A673 (cell line): ENCODE measurements at regions not wholly inside any gene's neighbourhood (a gene's known extent, or its start where the extent isn't known, plus 50 kb on each side); places are given as distances from the start of the nearest gene placed in this dataset.
"Not testable (repeated sequence)": the region's sequence is repeated elsewhere in the genome, so short reads cannot be mapped to it uniquely, and the experiment has no call there.

Experiments used
- BruUV-seq: library from RNA; stranded (reverse); fragments of 400-500 nt; replicated peaks from 2 replicates; lab custom pipeline; 2021; lab: Mats Ljungman, UMichigan
- CTCF ChIA-PET: fragments of 300-600 bp; sonication (Branson Sonifier 250); formaldehyde crosslinking; loops from one replicate; lab custom pipeline; 2022; ENCODE audit warnings: antibody characterized with exemption; lab: Charles Lee
- POLR2A ChIA-PET: fragments of 300-600 bp; sonication (Branson Sonifier 250); formaldehyde crosslinking; loops from one replicate; lab custom pipeline; 2022; ENCODE audit warnings: antibody characterized with exemption; ENCODE audit not compliant: low non-redundant PET; lab: Charles Lee
- DNase-seq: peaks from one replicate; pipeline ENCODE4 v3.0.0-alpha.2; 2015; ENCODE audit warnings: low spot score
- H3K27ac ChIP-seq: fragments of 200-600 bp; sonication (generic); 2 replicates; pipeline ENCODE4 v1.5.1; 2016; ENCODE audit warnings: mixed run types, low read depth, mild to moderate bottlenecking, mixed read lengths, antibody characterized with exemption, low read length; ENCODE audit not compliant: poor library complexity, severe bottlenecking
- H3K27me3 ChIP-seq: fragments of 200-600 bp; sonication (generic); replicated peaks from 2 replicates; pipeline ENCODE4 v1.6.1; 2017; ENCODE audit warnings: mixed run types, low read depth, mild to moderate bottlenecking, mixed read lengths, antibody characterized with exemption, low read length; ENCODE audit not compliant: insufficient read depth, poor library complexity
- H3K36me3 ChIP-seq: fragments of 200-600 bp; sonication (generic); 2 replicates; pipeline ENCODE4 v1.6.1; 2016; ENCODE audit warnings: mixed run types, mild to moderate bottlenecking, mixed read lengths, antibody characterized with exemption, low read length; ENCODE audit not compliant: insufficient read depth, poor library complexity, severe bottlenecking
- H3K4me1 ChIP-seq: fragments of 200-600 bp; sonication (generic); 2 replicates; pipeline ENCODE4 v1.6.1; 2017; ENCODE audit warnings: mixed run types, mild to moderate bottlenecking, mixed read lengths, antibody characterized with exemption, low read length; ENCODE audit not compliant: insufficient read depth, poor library complexity, severe bottlenecking
- H3K4me3 ChIP-seq: fragments of 200-600 bp; sonication (generic); 2 replicates; pipeline ENCODE4 v1.5.1; 2016; ENCODE audit warnings: low read depth, mixed run types, mild to moderate bottlenecking, mixed read lengths, low read length; ENCODE audit not compliant: poor library complexity, severe bottlenecking
- H3K9me3 ChIP-seq: fragments of 200-600 bp; sonication (generic); 2 replicates; pipeline ENCODE4 v1.6.1; 2016; ENCODE audit warnings: mixed run types, low read depth, mild to moderate bottlenecking, mixed read lengths, antibody characterized with exemption, low read length; ENCODE audit not compliant: poor library complexity, severe bottlenecking
- intact Hi-C: fragments of 100-400 bp; cut with micrococcal nuclease; formaldehyde crosslinking; loops from one replicate; pipeline ENCODE4 v1.10.0; 2022; ENCODE audit not compliant: unreplicated experiment

DNA sequence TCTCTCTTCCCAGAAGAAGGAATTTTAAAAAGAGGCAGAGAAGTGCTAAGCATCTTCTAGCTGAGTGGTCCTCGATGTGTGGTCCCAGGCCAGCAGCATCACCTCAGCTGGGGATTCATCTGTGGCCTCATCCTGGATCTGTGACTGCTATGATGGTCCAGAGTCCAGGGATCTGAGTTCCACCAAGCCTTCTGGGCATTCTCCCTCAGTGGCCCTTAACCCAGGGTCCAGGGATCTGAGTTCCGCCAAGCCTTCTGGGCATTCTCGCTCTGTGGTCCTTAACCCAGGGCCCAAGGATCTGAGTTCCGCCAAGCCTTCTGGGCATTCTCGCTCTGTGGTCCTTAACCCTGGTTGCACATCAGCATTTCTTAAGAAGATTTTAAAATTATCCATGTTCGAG is 731.0 kb upstream of the TPTE start:
- POLR2A ChIA-PET, H3K4me1 ChIP-seq, H3K4me3 ChIP-seq, H3K36me3 ChIP-seq, H3K27me3 ChIP-seq, CTCF ChIA-PET, DNase-seq, BruUV-seq, intact Hi-C loops, H3K27ac ChIP-seq: not testable (repeated sequence)
- peaks cover 72% of the 10 kb centered on the region for H3K9me3 ChIP-seq

DNA sequence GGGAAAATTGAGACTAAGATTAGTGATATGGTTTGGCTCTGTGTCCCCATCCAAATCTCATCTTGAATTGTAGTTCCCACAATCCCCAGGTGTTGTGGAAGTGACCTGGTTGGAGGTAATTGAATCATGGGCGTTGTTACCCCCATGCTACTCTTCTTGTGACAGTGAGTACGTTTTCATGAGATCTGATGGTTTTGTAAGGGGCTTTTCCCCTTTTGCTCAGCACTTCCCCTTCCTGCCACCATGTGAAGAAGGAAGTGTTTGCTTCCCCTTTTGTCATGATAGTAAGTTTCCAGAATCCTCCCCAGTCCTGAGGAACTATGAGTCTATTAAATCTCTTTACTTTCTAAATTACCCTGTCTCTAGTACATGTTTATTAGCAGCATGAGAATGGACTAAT is 729.9 kb upstream of the TPTE start:
- DNase-seq, H3K36me3 ChIP-seq, POLR2A ChIA-PET, H3K27ac ChIP-seq, H3K27me3 ChIP-seq, H3K4me1 ChIP-seq, BruUV-seq, intact Hi-C loops, CTCF ChIA-PET, H3K4me3 ChIP-seq: not testable (repeated sequence)
- H3K9me3 ChIP-seq = peaks cover 74% of the 10 kb centered on the region

DNA sequence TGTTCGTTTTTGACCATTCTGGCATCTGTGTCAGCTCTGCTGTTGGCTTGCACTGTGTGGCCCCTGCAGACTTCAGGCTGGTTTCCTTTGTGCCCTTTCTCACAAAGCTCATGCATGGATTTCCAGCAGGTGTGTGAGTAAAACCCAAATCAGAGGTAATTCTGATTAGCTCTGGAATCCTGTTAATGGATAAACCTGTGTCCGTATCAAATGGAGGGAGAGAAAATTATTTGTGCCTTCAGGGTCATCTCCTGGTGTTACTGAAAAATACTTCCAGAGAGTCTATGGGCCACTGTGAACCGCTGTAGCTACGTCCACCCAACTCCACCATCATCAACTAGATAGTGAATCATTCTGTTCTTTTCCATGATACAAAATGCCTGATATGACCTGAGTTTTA is 726.1 kb upstream of the TPTE start:
- H3K36me3 ChIP-seq, POLR2A ChIA-PET, H3K27me3 ChIP-seq, CTCF ChIA-PET, BruUV-seq, intact Hi-C loops, H3K4me1 ChIP-seq, DNase-seq, H3K4me3 ChIP-seq, H3K27ac ChIP-seq: not testable (repeated sequence)
- peaks cover 42% of the 10 kb centered on the region for H3K9me3 ChIP-seq

DNA sequence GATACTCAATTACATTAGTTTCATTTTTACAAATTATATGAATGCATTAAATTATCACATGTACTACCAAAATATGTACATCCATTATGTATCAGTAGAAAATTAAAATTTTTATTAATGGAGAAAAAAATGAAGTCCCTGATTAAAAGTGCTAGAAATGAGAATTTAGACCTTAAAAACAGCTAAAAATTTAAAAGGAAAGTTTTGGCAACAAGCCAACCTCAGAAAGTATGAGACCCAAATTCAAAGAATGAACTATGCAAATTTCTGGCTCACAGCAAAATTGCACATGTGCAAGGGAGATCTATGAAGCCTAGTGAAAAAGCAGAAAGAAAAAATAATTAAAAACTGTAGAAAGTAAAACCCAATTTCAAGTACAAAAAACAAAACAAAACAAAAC is 725.1 kb upstream of the TPTE start:
- POLR2A ChIA-PET, BruUV-seq, H3K4me3 ChIP-seq, intact Hi-C loops, H3K27ac ChIP-seq, DNase-seq, H3K27me3 ChIP-seq, H3K4me1 ChIP-seq, H3K36me3 ChIP-seq, CTCF ChIA-PET: not testable (repeated sequence)
- H3K9me3 ChIP-seq = peaks cover 32% of the 10 kb centered on the region

DNA sequence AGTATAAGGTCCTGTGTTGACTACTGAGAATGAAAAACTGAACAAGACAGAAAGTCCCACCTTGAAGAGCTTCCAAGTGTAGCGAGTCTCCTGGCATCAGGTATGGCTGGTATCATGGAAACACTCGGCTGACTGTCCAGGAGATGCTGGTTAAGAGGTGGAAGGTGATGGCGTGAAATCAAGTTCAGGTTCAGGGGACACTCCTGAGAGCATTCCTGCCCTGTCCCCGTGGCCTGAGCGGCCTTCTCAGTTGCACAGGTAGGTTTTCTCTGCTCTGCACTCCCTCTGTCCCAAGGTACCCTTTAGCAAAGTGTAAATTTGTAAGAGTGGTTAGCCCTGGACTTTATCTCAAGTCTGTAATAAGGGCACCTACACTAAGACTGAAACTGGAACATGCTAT is 713.7 kb upstream of the TPTE start:
- H3K9me3 ChIP-seq, H3K27me3 ChIP-seq, BruUV-seq, POLR2A ChIA-PET, H3K4me1 ChIP-seq, H3K27ac ChIP-seq, intact Hi-C loops, H3K4me3 ChIP-seq, DNase-seq, H3K36me3 ChIP-seq, CTCF ChIA-PET: not testable (repeated sequence)

DNA sequence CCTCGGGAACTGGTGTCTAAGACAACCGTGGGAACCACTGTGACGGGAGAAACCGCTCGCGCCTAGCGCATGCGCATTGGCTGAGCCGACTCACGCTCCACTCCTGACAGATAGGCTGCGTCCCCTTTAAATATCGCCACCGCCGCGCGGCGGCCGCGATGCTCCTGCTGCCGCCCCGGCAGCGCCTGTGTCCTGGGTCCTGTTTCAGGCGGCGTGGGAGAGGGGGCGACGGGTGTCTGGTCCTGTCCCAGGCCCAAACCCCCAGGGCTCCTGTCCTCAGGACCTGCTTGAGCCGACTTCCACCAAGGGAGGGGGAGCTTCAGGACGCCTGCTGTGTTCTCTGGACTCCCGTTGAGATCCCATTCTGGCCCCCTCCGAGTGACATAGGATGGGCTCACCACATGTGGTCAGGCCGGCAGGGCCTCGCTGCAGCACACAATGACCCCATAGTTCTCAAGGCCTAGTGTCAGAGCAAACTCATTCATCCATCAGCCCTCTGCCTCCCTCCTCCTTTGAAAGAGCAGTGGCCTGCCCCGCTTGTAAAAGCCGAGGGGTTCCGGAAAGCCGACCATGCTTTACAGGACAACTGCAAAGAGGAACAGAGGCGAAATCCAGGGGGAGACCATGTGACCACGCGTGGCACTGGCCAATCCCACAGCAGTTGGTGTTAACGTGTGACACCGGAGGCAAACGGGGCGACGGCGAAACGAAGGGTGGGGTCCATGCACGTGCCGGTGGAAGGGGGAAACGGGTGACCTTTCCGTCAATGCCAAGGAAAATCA is 710.0 kb upstream of the TPTE start:
- H3K27ac ChIP-seq, POLR2A ChIA-PET, H3K4me3 ChIP-seq, H3K36me3 ChIP-seq, H3K9me3 ChIP-seq, CTCF ChIA-PET, H3K27me3 ChIP-seq, H3K4me1 ChIP-seq, DNase-seq, BruUV-seq, intact Hi-C loops: not testable (repeated sequence)

DNA sequence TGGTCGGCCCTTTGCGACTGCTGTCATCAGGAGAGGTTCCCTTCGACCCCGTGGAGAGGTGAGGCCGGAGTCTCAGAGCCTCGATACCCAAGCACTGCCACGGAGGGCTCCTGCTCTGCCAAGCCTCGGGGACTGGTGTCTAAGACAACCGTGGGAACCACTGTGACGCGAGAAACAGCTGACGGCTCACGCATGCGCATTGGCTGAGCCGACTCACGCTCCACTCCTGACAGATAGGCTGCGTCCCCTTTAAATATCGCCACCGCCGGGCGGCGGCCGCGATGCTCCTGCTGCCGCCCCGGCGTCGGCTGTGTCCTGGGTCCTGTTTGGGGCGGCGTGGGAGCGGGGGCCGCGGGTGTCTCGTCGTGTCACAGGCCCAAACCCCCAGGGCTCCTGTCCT is 708.9 kb upstream of the TPTE start:
- H3K9me3 ChIP-seq, H3K27ac ChIP-seq, H3K4me3 ChIP-seq, H3K36me3 ChIP-seq, CTCF ChIA-PET, BruUV-seq, H3K27me3 ChIP-seq, intact Hi-C loops, H3K4me1 ChIP-seq, DNase-seq, POLR2A ChIA-PET: not testable (repeated sequence)
